ENCODE measurements at regions not wholly inside any gene's neighbourhood (a gene's known extent, or its start where the extent isn't known, plus 50 kb on each side); places are given as distances from the start of the nearest gene placed in this dataset.

- Histone ChIP-seq H3K4me3 (no peak overlapping the region), H3K36me3 (no peaks in the 10 kb centered on the region), H3K27ac (no peak overlapping the region), H3K4me1 (no peaks in the 10 kb centered on the region), H3K9me3 (peaks cover 0 to 4% (median 0%) of the 10 kb centered on the region in 12 donors), H3K27me3 (no peaks in the 10 kb centered on the region)
- no peak for ATAC-seq
- no peak for DNase-seq
- intact Hi-C loops (cut with DNase I): no loop called here
- 60 to 82% (median 71%) methylated on average over 6 of the region's 6 CpGs for WGBS, 4 donors
- TF ChIP-seq CTCF (IDR thresholded peaks at IDR 0.05) (no peak), POLR2A (IDR thresholded peaks at IDR 0.05) (no peak)
These were observed 290.6 kb downstream of the CBLN4 start for GRCh38 chr20:55714736-55715135.

- TF ChIP-seq POLR2A (IDR thresholded peaks at IDR 0.05) (no peak), CTCF (IDR thresholded peaks at IDR 0.05) (no peak)
- Histone ChIP-seq H3K4me1 (no peaks in the 10 kb centered on the region), H3K27me3 (no peaks in the 10 kb centered on the region), H3K36me3 (no peaks in the 10 kb centered on the region), H3K4me3 (no peak overlapping the region), H3K27ac (no peak overlapping the region), H3K9me3 (peaks cover 0 to 6% (median 0%) of the 10 kb centered on the region in 12 donors)
- ATAC-seq (no peak), DNase-seq (no peak)
- intact Hi-C loops (cut with DNase I): no loop called here
These were observed 291.2 kb downstream of the CBLN4 start for GRCh38 chr20:55714082-55714481.

GRCh38 chr20:55704458-55704857 lies 300.9 kb downstream of the CBLN4 start:
- no peaks in the 10 kb centered on the region for H3K27me3 ChIP-seq
- H3K4me1 ChIP-seq: no peaks in the 10 kb centered on the region
- ATAC-seq (no peak), DNase-seq (no peak)
- TF ChIP-seq POLR2A (IDR thresholded peaks at IDR 0.05) (no peak), CTCF (IDR thresholded peaks at IDR 0.05) (no peak)
- 64 to 85% (median 73%) methylated on average over 3 of the region's 3 CpGs for whole genome bisulfite sequencing, 4 donors
- intact Hi-C loops (cut with DNase I): no loop called here
- no peak overlapping the region for H3K4me3 ChIP-seq
- no peaks in the 10 kb centered on the region for H3K36me3 ChIP-seq
- H3K27ac ChIP-seq: no peak overlapping the region
- peaks cover 0 to 2% (median 0%) of the 10 kb centered on the region in 12 donors for H3K9me3 ChIP-seq

- intact Hi-C loops (cut with DNase I): no loop called here
- H3K4me3 ChIP-seq: no peak overlapping the region
- no peak overlapping the region for H3K27ac ChIP-seq
- no peaks in the 10 kb centered on the region for H3K36me3 ChIP-seq
- H3K4me1 ChIP-seq: no peaks in the 10 kb centered on the region
- WGBS, 4 donors: 68 to 80% (median 73%) methylated on average over 3 of the region's 3 CpGs
- DNase-seq (no peak), ATAC-seq (no peak)
- no peak for TF ChIP-seq CTCF (IDR thresholded peaks at IDR 0.05)
- TF ChIP-seq POLR2A (IDR thresholded peaks at IDR 0.05): no peak
- H3K27me3 ChIP-seq: no peaks in the 10 kb centered on the region
- H3K9me3 ChIP-seq: no peaks in the 10 kb centered on the region
These were observed 303.9 kb downstream of the CBLN4 start for GRCh38 chr20:55701467-55701866.
